GM23248 (cell line): ENCODE measurements at regions not wholly inside any gene's neighbourhood (a gene's known extent, or its start where the extent isn't known, plus 50 kb on each side); places are given as distances from the start of the nearest gene placed in this dataset.
A peak's percentile ranks its signal among the peaks of the same experiment; 100 is the strongest.

Source experiments
- DNase-seq: peaks from one replicate; pipeline ENCODE4 v3.0.0-alpha.2; 2015
- H2AFZ ChIP-seq: fragments of 200-600 bp; sonication (generic); 2 replicates; pipeline ENCODE4 v1.6.1; 2016; ENCODE audit warnings: antibody characterized with exemption
- H3F3A ChIP-seq: fragments of 200-600 bp; sonication (generic); 2 replicates; pipeline ENCODE4 v1.6.1; 2016; ENCODE audit warnings: mild to moderate bottlenecking, antibody characterized with exemption, mixed run types; ENCODE audit not compliant: insufficient read depth
- H3K27ac ChIP-seq: fragments of 200-600 bp; sonication (generic); 2 replicates; pipeline ENCODE4 v1.5.1; 2016; ENCODE audit warnings: mild to moderate bottlenecking
- H3K27me3 ChIP-seq: fragments of 200-600 bp; sonication (generic); replicated peaks from 2 replicates; pipeline ENCODE4 v1.6.1; 2016; ENCODE audit warnings: mild to moderate bottlenecking; ENCODE audit not compliant: insufficient read depth
- H3K36me3 ChIP-seq: fragments of 200-600 bp; sonication (generic); 2 replicates; pipeline ENCODE4 v1.6.1; 2016; ENCODE audit warnings: low read depth, mild to moderate bottlenecking
- H3K4me1 ChIP-seq: fragments of 200-600 bp; sonication (generic); 2 replicates; pipeline ENCODE4 v1.6.1; 2016; ENCODE audit warnings: mild to moderate bottlenecking; ENCODE audit not compliant: insufficient read depth
- H3K4me2 ChIP-seq: fragments of 200-600 bp; sonication (generic); one replicate; pipeline ENCODE4 v1.6.1; 2016; ENCODE audit warnings: mild to moderate bottlenecking; ENCODE audit not compliant: unreplicated experiment
- H3K4me3 ChIP-seq: fragments of 200-600 bp; sonication (generic); 2 replicates; pipeline ENCODE4 v1.5.1; 2016; ENCODE audit warnings: mild to moderate bottlenecking
- H3K79me2 ChIP-seq: fragments of 200-600 bp; sonication (generic); 2 replicates; pipeline ENCODE4 v1.6.1; 2016; ENCODE audit warnings: mild to moderate bottlenecking; ENCODE audit not compliant: insufficient read depth
- H3K9ac ChIP-seq: fragments of 200-600 bp; sonication (generic); 2 replicates; pipeline ENCODE4 v1.6.1; 2016; ENCODE audit warnings: mild to moderate bottlenecking
- H3K9me2 ChIP-seq: fragments of 200-600 bp; sonication (generic); 2 replicates; pipeline ENCODE4 v1.6.1; 2016; ENCODE audit warnings: mixed run types, mild to moderate bottlenecking, moderate library complexity; ENCODE audit not compliant: insufficient read depth
- H3K9me3 ChIP-seq: fragments of 200-600 bp; sonication (generic); one replicate; pipeline ENCODE4 v1.6.1; 2017; ENCODE audit warnings: low read depth
- H4K20me1 ChIP-seq: fragments of 200-600 bp; sonication (generic); 2 replicates; pipeline ENCODE4 v1.6.0; 2016; ENCODE audit not compliant: insufficient read depth
- EZH2 ChIP-seq: fragments of 200-600 bp; sonication (generic); IDR thresholded peaks from 2 replicates; pipeline ENCODE4 v1.6.1; 2018; ENCODE audit warnings: antibody characterized with exemption, mild to moderate bottlenecking; ENCODE audit not compliant: insufficient read depth, poor library complexity, severe bottlenecking
- EZH2phosphoT487 ChIP-seq: fragments of 200-600 bp; sonication (generic); IDR thresholded peaks from 2 replicates; pipeline ENCODE4 v1.6.1; 2018; ENCODE audit warnings: antibody characterized with exemption, moderate library complexity, mild to moderate bottlenecking, low read depth; ENCODE audit not compliant: insufficient read depth
- WGBS, 2 experiments: methylation state at CpG; one replicate each; pipeline ENCODE4 v1.1.6; 2015 to 2017; ENCODE audit warnings: low lambda C conversion rate in 2 of 2, low coverage in 1 of 2; ENCODE audit errors: missing lambda C conversion rate in 2 of 2; 5-methylcytosine and 5-hydroxymethylcytosine counted together
- in situ Hi-C: fragments of 300-500 bp; cut with MboI; formaldehyde crosslinking; loops from 2 replicates; pipeline ENCODE4 v1.15.0; 2020

- Histone ChIP-seq H3K79me2 (no peaks in the 10 kb centered on the region), H3K9me2 (no peaks in the 10 kb centered on the region; the same call in 1 of the 2 replicates), H3K4me3 (no peak overlapping the region), H3K36me3 (no peaks in the 10 kb centered on the region), H2AFZ (no peak overlapping the region), H3K9me3 (no peaks in the 10 kb centered on the region), H3F3A (peaks cover 23% of the 10 kb centered on the region), H3K9ac (no peak overlapping the region), H3K27ac (no peak overlapping the region), H3K4me2 (no peak overlapping the region), H3K27me3 (no peaks in the 10 kb centered on the region), H3K4me1 (peaks cover 26% of the 10 kb centered on the region; the same call in 1 of the 2 replicates), H4K20me1 (no peaks in the 10 kb centered on the region)
- peak; percentile 19 for DNase-seq
- 70 to 73% methylated on average over 2 of the region's 2 CpGs for WGBS, 2 experiments
- TF ChIP-seq EZH2 = no peak
- TF ChIP-seq EZH2phosphoT487 = no peak
- in situ Hi-C loops = no loop called here
Observed at GRCh38 chr20:19860737-19861136, 102.7 kb downstream of the RIN2 start.

- no peak for DNase-seq
- H3K27ac ChIP-seq = no peak overlapping the region
- no peak overlapping the region for H3K4me3 ChIP-seq
- H3K9ac ChIP-seq = no peak overlapping the region
- in situ Hi-C loops = no loop called here
- no peaks in the 10 kb centered on the region; the same call in 1 of the 2 replicates for H3K9me2 ChIP-seq
- no peaks in the 10 kb centered on the region for H4K20me1 ChIP-seq
- H3K79me2 ChIP-seq = no peaks in the 10 kb centered on the region
- no peak overlapping the region for H3K4me2 ChIP-seq
- peaks cover 23% of the 10 kb centered on the region for H3F3A ChIP-seq
- peaks cover 23% of the 10 kb centered on the region; the same call in 1 of the 2 replicates for H3K4me1 ChIP-seq
- WGBS, 2 experiments = 93 to 97% methylated on average over 6 of the region's 6 CpGs
- no peak overlapping the region for H2AFZ ChIP-seq
- H3K27me3 ChIP-seq = no peaks in the 10 kb centered on the region
- TF ChIP-seq EZH2phosphoT487 = no peak
- TF ChIP-seq EZH2 = no peak
- no peaks in the 10 kb centered on the region for H3K9me3 ChIP-seq
- H3K36me3 ChIP-seq = no peaks in the 10 kb centered on the region
Observed at GRCh38 chr20:19861147-19861759, 103.2 kb downstream of the RIN2 start.

- Histone ChIP-seq H3K4me2 (no peak overlapping the region), H3K79me2 (no peaks in the 10 kb centered on the region), H2AFZ (no peak overlapping the region), H3K9ac (no peak overlapping the region), H3F3A (peaks cover 13% of the 10 kb centered on the region; the same call in 1 of the 2 replicates), H3K9me2 (no peaks in the 10 kb centered on the region; the same call in 1 of the 2 replicates), H4K20me1 (no peaks in the 10 kb centered on the region), H3K27ac (no peak overlapping the region), H3K4me1 (peaks cover 18% of the 10 kb centered on the region; the same call in 1 of the 2 replicates), H3K27me3 (no peaks in the 10 kb centered on the region), H3K36me3 (no peaks in the 10 kb centered on the region), H3K4me3 (no peak overlapping the region), H3K9me3 (no peaks in the 10 kb centered on the region)
- TF ChIP-seq EZH2phosphoT487 = no peak
- no peak for TF ChIP-seq EZH2
- DNase-seq = peak; percentile 42
- WGBS, 2 experiments = 34 to 38% methylated on average over 3 of the region's 3 CpGs
- in situ Hi-C loops = no loop called here
Observed at GRCh38 chr20:19864130-19864529, 106.1 kb downstream of the RIN2 start.

DNA sequence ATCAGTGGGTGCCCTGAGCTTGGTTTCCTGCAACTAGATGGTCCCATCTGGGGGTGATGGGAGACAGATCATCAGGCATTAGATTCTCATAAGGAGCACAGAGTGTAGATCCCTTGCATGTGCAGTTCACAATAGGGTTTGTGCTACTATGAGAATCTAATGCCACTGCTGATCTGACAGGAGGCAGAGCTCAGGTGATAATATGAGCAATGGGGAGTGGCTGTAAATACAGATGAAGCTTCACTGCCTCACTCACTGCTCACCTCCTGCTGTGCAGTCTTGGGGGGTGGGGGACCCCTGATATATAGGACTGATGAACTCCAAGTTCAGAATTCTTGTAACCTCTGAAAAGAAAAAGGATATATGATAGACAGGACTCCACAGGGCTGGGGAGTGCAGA is 108.0 kb downstream of the RIN2 start:
- in situ Hi-C loops = no loop called here
- Histone ChIP-seq H2AFZ (no peak overlapping the region), H3K27ac (no peak overlapping the region), H3K9me2 (no peaks in the 10 kb centered on the region), H3K79me2 (no peaks in the 10 kb centered on the region), H4K20me1 (no peaks in the 10 kb centered on the region), H3K4me1 (peaks cover 12% of the 10 kb centered on the region; the same call in 1 of the 2 replicates), H3K4me2 (no peak overlapping the region), H3K27me3 (no peaks in the 10 kb centered on the region), H3F3A (0 out of 2 replicates have a peak, but pooled peaks cover 7% of the 10 kb centered on the region), H3K9ac (no peak overlapping the region), H3K9me3 (no peaks in the 10 kb centered on the region), H3K4me3 (no peak overlapping the region), H3K36me3 (no peaks in the 10 kb centered on the region)
- no peak for TF ChIP-seq EZH2phosphoT487
- no peak for DNase-seq
